ENCODE measurements at regions not wholly inside any gene's neighbourhood (a gene's known extent, or its start where the extent isn't known, plus 50 kb on each side); places are given as distances from the start of the nearest gene placed in this dataset.

GRCh38 chr13:99085808-99086266 lies 108.0 kb upstream of the DOCK9 start:
- H3K27ac ChIP-seq = peak overlapping the region; percentile 87 to 99 (median 96)
- WGBS, 2 donors = 1 to 3% methylated on average over 32 of the region's 32 CpGs
- H3K4me1 ChIP-seq = peaks cover 0 to 30% (median 13%) of the 10 kb centered on the region in 4 donors
- H3K9me3 ChIP-seq = no peaks in the 10 kb centered on the region
- H3K36me3 ChIP-seq = no peaks in the 10 kb centered on the region
- intact Hi-C loops (cut with DNase I) = loop anchor here (5.0 to 10.0 kb wide), 3 partner anchors 109 to 201 kb away; partner anchors contain the start of genes DOCK9 and UBAC2
- no peak for TF ChIP-seq POLR2A (IDR thresholded peaks at IDR 0.05)
- no peak for TF ChIP-seq CTCF (IDR thresholded peaks at IDR 0.05)
- TF ChIP-seq POLR2AphosphoS5 (IDR thresholded peaks at IDR 0.05) = no peak
- no peak for TF ChIP-seq EP300 (IDR thresholded peaks at IDR 0.05)
- peak overlapping the region; percentile 71 to 87 (median 80) for H3K4me3 ChIP-seq
- peak; percentile 75 for DNase-seq
- no peaks in the 10 kb centered on the region for H3K27me3 ChIP-seq

DNA sequence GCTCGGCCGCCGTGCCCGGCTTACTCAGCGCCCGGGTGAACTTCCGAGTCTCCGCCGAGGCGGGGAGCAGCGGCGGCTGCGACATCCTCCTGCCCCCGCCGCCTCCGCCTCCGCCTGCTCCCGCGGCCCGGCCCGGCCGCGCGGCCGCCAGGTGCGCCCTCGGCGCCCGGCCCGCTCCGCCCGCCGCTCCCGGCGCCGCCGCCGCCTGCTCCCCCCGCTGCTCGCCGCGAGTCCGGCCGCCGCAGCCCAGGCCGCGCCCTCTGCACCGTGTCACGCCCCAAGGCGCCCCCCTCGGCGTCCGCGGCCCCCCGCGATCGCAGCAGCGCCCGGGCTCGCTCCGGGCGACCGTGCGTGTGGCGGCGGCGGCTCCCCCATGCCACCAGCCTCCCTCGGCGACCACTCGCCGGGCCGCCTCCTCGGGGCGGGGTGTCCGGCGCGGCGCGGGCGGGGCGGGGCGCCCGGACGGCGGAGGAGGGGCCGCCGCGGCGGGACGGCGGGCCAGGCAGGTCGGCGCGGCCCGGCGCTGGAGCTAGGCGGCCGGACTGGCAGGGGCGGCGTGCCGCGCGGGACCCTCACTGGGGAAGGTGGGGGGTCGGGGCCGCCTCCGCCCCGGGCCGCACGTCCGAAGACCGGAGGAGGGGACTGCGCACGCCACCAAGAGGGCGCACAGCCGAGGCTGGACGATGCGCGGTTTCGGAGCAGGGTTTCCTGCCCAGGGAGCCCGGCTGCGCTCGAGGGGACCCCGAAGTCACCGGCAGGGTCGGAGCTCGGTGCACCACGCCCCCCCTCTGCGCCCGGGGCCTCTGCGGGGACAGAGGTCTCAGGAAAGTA lies 108.6 kb upstream of the DOCK9 start:
- H3K9me3 ChIP-seq = no peaks in the 10 kb centered on the region
- no peaks in the 10 kb centered on the region for H3K36me3 ChIP-seq
- peak overlapping the region; percentile 87 to 99 (median 96) for H3K27ac ChIP-seq
- intact Hi-C loops (cut with DNase I) = loop anchor here (5.0 to 10.0 kb wide), 3 partner anchors 109 to 202 kb away; partner anchors contain the start of genes DOCK9 and UBAC2
- WGBS, 2 donors = 0 to 1% methylated on average over 130 of the region's 130 CpGs
- no peaks in the 10 kb centered on the region for H3K27me3 ChIP-seq
- TF ChIP-seq CTCF (IDR thresholded peaks at IDR 0.05) = no peak
- TF ChIP-seq POLR2AphosphoS5 (IDR thresholded peaks at IDR 0.05) = peak in 3 of 4 donors; percentile 42 to 77 (median 57)
- DNase-seq = peak; percentile 74
- H3K4me3 ChIP-seq = peak overlapping the region; percentile 71 to 87 (median 85)
- peaks cover 0 to 30% (median 13%) of the 10 kb centered on the region in 4 donors for H3K4me1 ChIP-seq

GRCh38 chr13:99087098-99087953 lies 109.5 kb upstream of the DOCK9 start:
- intact Hi-C loops (cut with DNase I) = loop anchor here (5.0 to 10.0 kb wide), 3 partner anchors 110 to 203 kb away; partner anchors contain the start of genes DOCK9 and UBAC2
- peak; percentile 95 for DNase-seq
- 1% methylated on average over 92 of the region's 92 CpGs for WGBS, 2 donors
- H3K9me3 ChIP-seq = no peaks in the 10 kb centered on the region
- peak overlapping the region; percentile 71 to 87 (median 85) for H3K4me3 ChIP-seq
- no peaks in the 10 kb centered on the region for H3K27me3 ChIP-seq
- TF ChIP-seq POLR2AphosphoS5 (IDR thresholded peaks at IDR 0.05) (peak; percentile 95 to 98 (median 96)), POLR2A (IDR thresholded peaks at IDR 0.05) (peak; percentile 86 to 88), EP300 (IDR thresholded peaks at IDR 0.05) (no peak), CTCF (IDR thresholded peaks at IDR 0.05) (peak in 3 of 4 experiments; percentile 32 to 65 (median 40))
- no peaks in the 10 kb centered on the region for H3K36me3 ChIP-seq
- peaks cover 0 to 30% (median 13%) of the 10 kb centered on the region in 4 donors for H3K4me1 ChIP-seq
- H3K27ac ChIP-seq = peak overlapping the region; percentile 87 to 99 (median 96)

DNA sequence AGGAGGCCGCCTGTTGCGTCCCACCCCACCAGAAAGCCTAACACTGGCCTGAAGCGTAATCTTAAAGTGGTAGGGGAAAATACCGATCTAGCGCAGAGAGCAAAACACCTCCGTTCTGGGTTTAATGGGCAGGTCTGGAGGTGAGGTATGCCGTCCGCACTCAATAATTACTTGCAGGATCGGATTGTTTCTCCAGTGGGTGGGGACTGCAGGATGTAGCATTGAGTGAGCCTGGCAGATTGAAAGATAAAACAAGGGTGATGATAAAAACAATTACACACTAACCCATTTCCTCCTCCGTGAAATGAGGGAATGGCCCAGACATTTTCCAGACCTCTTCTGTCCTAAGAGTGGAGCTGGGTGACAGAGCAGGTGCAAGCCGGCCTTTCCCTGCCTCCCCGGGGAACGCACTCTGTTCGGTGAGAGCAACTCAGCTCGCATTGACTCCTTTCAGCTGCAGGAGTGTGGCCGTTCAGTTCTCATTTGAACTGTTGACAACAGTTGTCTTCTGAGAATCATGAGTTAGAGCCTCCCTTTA lies 110.2 kb upstream of the DOCK9 start:
- WGBS, 2 donors = 4 to 10% methylated on average over 16 of the region's 16 CpGs
- H3K9me3 ChIP-seq = no peaks in the 10 kb centered on the region
- DNase-seq = no peak
- H3K4me3 ChIP-seq = peak overlapping the region; percentile 71 to 87 (median 85)
- TF ChIP-seq CTCF (IDR thresholded peaks at IDR 0.05) (no peak), POLR2A (IDR thresholded peaks at IDR 0.05) (no peak), EP300 (IDR thresholded peaks at IDR 0.05) (no peak), POLR2AphosphoS5 (IDR thresholded peaks at IDR 0.05) (no peak)
- intact Hi-C loops (cut with DNase I) = loop anchor here (5.0 to 10.0 kb wide), 3 partner anchors 111 to 203 kb away; partner anchors contain the start of genes DOCK9 and UBAC2
- H3K27ac ChIP-seq = peak overlapping the region; percentile 87 to 99 (median 96)
- H3K4me1 ChIP-seq = peaks cover 0 to 30% (median 13%) of the 10 kb centered on the region in 4 donors
- H3K36me3 ChIP-seq = no peaks in the 10 kb centered on the region
- H3K27me3 ChIP-seq = no peaks in the 10 kb centered on the region
